Superior temporal gyrus (tissue), 1 donor: ENCODE measurements at regions not wholly inside any gene's neighbourhood (a gene's known extent, or its start where the extent isn't known, plus 50 kb on each side); places are given as distances from the start of the nearest gene placed in this dataset.
A peak's percentile ranks its signal among the peaks of the same experiment; 100 is the strongest.
"Not testable (repeated sequence)": the region's sequence is repeated elsewhere in the genome, so short reads cannot be mapped to it uniquely, and the experiment has no call there.

Source experiments
- DNase-seq: peaks from one replicate; pipeline ENCODE4 v3.0.0-alpha.2; 2016; ENCODE audit errors: extremely low spot score

- DNase-seq: no peak
Observed at GRCh38 chr1:101370488-101370887, 133.7 kb downstream of the S1PR1 start.

- DNase-seq: no peak
Observed at GRCh38 chr1:101371259-101371658, 134.4 kb downstream of the S1PR1 start.

GRCh38 chr1:101373570-101373969, 136.8 kb downstream of the S1PR1 start:
- no peak for DNase-seq

- DNase-seq: not testable (repeated sequence)
Observed at GRCh38 chr1:101375448-101375847, 138.6 kb downstream of the S1PR1 start.

- no peak for DNase-seq
Observed at GRCh38 chr1:101376121-101377083, 139.6 kb downstream of the S1PR1 start.

- no peak for DNase-seq
Observed at GRCh38 chr1:101377084-101377835, 140.4 kb downstream of the S1PR1 start.

- DNase-seq: no peak
Observed at GRCh38 chr1:101379037-101379436, 142.2 kb downstream of the S1PR1 start.

GRCh38 chr1:101379950-101380349, 143.1 kb downstream of the S1PR1 start:
- DNase-seq: no peak

- DNase-seq: no peak
Observed at GRCh38 chr1:101382135-101382534, 145.3 kb downstream of the S1PR1 start.

- DNase-seq: peak; percentile 16
Observed at GRCh38 chr1:101388904-101389546, 152.2 kb downstream of the S1PR1 start.

- DNase-seq: no peak
Observed at GRCh38 chr1:101389547-101389929, 152.7 kb downstream of the S1PR1 start.

- DNase-seq: no peak
Observed at GRCh38 chr1:101392552-101392951, 155.7 kb downstream of the S1PR1 start.

- no peak for DNase-seq
Observed at GRCh38 chr1:101394041-101394440, 157.2 kb downstream of the S1PR1 start.

- DNase-seq: no peak
Observed at GRCh38 chr1:101399222-101399621, 162.4 kb downstream of the S1PR1 start.

- DNase-seq: no peak
Observed at GRCh38 chr1:101406271-101406670, 169.5 kb downstream of the S1PR1 start.

GRCh38 chr1:101406681-101407080, 169.9 kb downstream of the S1PR1 start:
- no peak for DNase-seq

GRCh38 chr1:101407505-101408211, 170.8 kb downstream of the S1PR1 start:
- DNase-seq: no peak

- DNase-seq: no peak
Observed at GRCh38 chr1:101408212-101409042, 171.6 kb downstream of the S1PR1 start.

- DNase-seq: no peak
Observed at GRCh38 chr1:101409102-101409501, 172.3 kb downstream of the S1PR1 start.

- DNase-seq: no peak
Observed at GRCh38 chr1:101410048-101410878, 173.4 kb downstream of the S1PR1 start.
